GM18858 (cell line): ENCODE measurements at regions not wholly inside any gene's neighbourhood (a gene's known extent, or its start where the extent isn't known, plus 50 kb on each side); places are given as distances from the start of the nearest gene placed in this dataset.
"Not testable (repeated sequence)": the region's sequence is repeated elsewhere in the genome, so short reads cannot be mapped to it uniquely, and the experiment has no call there.

Experiments
- ATAC-seq: cut with Tn5 transposase; IDR thresholded peaks from one replicate; pipeline ENCODE4 v1.9.1; 2021; ENCODE audit not compliant: unreplicated experiment

DNA sequence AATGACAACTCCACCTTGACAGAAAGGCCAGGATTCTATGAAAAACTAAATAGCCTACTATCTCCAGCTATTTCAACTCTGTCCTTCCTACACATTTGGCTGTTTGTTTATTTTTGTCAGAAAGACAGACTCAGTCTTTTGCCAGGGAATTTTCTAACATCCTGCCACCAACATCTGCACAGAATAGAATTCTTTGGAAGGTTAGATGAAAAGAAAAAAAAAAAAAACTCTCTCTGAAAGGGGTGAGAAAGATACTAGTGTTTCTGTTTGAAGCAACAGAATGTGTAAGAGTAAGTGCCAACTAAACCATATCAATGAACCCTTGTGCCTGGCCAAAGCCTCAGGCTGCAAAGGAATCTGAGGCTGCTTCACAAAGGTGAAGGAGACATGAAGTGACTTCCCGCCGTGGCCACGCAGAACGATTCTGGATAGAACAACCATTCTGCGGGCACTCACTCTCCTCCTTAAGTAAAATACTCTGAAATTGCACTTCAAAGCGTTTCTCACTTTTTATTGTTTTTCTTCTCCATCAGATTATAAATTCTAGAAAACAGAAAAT lies 498.2 kb downstream of the IRS2 start:
- no peak for ATAC-seq

DNA sequence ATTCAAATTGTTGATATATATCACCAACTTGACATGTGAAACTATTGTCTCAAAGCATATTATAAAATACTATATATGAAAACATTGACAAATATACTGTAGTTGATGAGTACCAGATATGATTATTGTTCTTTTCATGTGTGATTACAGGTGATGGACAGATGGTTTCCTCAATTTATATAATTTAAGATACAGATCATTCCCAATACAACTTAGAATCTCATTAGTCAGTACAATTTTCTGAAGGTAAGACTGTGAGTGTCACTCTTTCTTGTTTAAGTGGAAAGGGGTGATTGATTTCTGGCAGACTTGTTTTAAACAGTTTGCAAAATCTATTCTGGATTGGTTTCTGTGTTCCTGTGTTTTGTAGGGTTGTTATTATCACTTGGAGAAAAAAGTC lies 498.8 kb downstream of the IRS2 start:
- no peak for ATAC-seq

- no peak for ATAC-seq
Measured at GRCh38 chr13:109285586-109285985, 500.8 kb downstream of the IRS2 start.

- no peak for ATAC-seq
Measured at GRCh38 chr13:109281903-109282635, 504.3 kb downstream of the IRS2 start.

GRCh38 chr13:109281017-109281902 lies 505.1 kb downstream of the IRS2 start:
- ATAC-seq, result no peak

GRCh38 chr13:109276261-109276660 lies 510.1 kb downstream of the IRS2 start:
- ATAC-seq, result no peak

DNA sequence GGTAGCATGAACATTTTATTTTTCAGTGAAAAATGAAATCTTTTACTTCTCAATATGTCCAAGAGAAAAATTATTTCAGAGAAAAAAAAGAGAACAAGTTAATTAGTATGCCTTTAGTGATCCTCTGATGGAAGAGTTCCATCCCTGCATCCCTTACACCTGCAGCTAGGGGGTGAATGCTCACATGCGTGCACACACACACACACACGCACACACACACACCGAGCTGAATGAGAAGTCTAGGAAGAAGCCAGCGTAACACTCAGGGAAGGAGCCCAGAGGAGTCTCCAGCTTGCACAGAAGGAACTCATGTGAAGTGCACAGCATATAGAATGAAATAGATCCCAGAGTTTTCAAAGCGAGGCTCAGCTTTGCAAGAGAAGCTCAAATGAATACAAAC lies 510.5 kb downstream of the IRS2 start:
- ATAC-seq, result no peak

DNA sequence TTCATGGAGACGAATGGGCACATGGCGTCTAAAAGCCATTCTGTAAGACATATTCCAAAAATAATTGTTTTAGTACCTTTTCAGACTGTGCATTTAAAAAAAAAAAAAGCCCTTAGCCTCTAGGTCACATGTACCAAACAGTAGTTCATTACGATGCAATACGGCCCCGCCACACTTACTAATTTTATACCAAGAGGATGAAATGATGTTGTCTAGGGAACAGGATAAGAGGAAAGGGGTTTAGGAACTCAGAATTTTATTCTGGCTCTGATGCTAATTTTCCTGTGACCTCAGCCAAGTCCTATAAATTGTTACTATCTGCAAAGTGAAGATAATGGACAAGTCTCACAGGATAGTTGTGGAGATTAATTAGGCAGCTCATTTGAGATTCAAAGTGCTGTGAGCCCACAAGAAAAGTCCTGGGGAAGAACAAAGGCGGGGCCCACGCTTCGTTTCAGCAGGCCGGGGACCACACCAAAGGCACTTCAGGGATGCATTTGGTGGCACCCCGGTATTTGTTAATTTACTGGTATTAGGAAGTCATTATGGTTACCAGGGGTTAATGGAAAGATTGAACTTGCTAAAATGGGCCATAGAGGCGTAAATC lies 511.1 kb downstream of the IRS2 start:
- no peak for ATAC-seq

- ATAC-seq, result no peak
Measured at GRCh38 chr13:109274188-109274821, 512.1 kb downstream of the IRS2 start.

DNA sequence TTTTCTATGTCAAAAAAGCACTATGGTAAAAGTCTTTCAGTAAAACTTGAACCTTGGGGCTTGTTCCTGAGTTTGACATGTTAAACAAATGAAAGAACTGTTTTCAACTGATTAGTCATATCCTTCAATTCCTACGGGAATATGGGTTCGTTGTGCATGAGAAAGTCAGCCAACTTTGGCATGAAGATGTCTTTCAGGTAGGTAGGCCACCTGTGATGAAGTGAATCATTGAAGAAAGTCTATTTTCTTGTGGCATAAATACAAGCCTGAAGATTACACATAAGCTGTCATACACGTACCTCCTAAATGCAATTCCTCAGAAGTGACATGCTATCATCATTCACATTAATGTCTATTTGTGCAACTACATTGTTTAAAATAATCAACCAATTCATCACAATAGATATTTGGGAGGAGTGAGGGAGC lies 513.0 kb downstream of the IRS2 start:
- ATAC-seq, result no peak

- ATAC-seq, result no peak
Measured at GRCh38 chr13:109272595-109273325, 513.6 kb downstream of the IRS2 start.

- ATAC-seq, result no peak
Measured at GRCh38 chr13:109271555-109272541, 514.5 kb downstream of the IRS2 start.

DNA sequence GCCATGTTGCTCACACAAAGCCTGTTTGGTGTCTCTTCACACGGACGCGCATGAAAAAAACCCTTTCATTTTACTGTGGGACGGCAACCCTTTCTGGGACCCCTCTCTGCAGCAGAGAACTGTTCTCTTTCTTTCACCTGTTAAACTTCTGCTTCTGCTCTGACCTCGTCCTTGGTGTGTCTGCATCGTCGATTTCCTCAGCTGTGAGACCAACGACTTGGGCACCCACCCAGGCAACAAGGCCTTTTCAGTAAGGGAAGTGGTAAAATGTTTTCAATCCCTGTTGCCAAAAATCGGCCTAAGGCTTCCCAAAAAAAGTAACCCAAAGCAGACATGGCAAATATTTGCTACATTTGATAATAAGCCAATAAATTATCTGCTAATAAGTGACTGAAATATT lies 515.3 kb downstream of the IRS2 start:
- no peak for ATAC-seq

- ATAC-seq, result not testable (repeated sequence)
Measured at GRCh38 chr13:109269381-109269780, 517.0 kb downstream of the IRS2 start.

DNA sequence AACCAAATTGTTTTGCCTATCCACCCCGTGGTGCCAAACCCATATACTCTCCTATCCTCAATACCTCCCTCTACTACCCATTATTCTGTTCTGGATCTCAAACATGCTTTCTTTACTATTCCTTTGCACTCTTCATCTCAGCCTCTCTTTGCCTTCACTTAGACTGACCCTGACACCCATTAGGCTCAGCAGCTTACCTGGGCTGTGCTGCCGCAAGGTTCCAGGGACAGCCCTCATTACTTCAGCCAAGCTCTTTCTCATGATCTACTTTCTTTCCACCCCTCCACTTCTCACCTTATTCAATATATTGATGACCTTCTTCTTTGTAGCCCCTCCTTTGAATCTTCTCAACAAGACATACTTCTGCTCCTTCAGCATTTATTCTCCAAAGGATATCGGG lies 517.9 kb downstream of the IRS2 start:
- not testable (repeated sequence) for ATAC-seq

DNA sequence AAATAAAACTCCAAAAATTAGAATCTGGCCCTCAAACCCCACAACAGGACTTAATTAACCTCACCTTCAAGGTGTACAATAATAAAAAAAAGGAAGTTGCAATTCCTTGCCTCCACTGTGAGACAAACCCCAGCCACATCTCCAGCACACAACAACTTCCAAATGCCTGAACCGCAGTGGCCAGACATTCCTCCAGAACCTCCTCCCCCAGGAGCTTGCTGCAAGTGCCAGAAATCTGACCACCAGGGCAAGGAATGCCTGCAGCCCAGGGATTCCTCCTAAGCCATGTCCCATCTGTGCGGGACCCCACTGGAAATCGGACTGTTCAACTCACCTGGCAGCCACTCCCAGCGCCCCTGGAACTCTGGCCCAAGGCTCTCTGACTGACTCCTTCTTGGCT lies 519.0 kb downstream of the IRS2 start:
- ATAC-seq, result not testable (repeated sequence)

GRCh38 chr13:109265438-109265742 lies 521.0 kb downstream of the IRS2 start:
- not testable (repeated sequence) for ATAC-seq

DNA sequence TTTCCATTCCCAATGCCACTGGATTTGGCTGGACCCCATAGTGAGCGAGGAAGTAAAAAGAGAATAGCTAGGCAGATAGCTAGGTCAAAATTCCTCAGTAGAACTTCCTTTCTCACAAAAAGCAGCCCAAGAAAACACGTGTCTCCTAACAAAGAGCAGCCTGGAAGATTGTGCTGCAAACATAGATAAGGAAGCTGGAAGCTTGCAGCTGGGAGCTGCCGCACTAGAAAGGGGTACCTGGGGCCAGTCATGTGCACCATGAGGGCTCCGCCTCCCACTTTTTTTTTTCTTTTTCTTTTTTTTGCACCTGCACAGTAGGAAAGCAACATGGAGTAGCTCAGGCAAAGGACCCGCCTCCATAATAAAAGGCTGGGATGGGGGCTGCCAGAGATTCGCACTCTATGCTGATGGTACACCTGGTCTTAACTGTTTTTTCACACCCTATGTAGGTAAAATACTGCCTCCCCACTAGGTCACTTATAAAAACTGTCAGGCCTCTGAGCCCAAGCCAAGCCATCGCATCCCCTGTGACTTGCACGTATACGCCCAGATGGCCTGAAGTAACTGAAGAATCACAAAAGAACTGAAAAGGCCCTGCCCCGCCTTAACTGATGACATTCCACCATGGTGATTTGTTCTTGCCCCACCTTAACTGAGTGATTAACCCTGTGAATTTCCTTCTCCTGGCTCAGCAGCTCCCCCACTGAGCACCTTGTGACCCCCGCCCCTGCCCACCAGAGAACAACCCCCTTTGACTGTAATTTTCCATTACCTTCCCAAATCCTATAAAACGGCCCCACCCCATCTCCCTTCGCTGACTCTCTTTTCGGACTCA lies 521.6 kb downstream of the IRS2 start:
- ATAC-seq, result not testable (repeated sequence)
